HL-60 (cell line): ENCODE measurements at regions not wholly inside any gene's neighbourhood (a gene's known extent, or its start where the extent isn't known, plus 50 kb on each side); places are given as distances from the start of the nearest gene placed in this dataset.

Experiments
- CTCF ChIP-seq: IDR thresholded peaks from one replicate; pipeline ENCODE4 v1.5.1; 2011; ENCODE audit warnings: low read length, control low read depth, inconsistent platforms; ENCODE audit not compliant: insufficient read depth
- POLR2AphosphoS5 ChIP-seq: IDR thresholded peaks from 2 replicates; pipeline ENCODE4 v1.6.1; 2012; ENCODE audit warnings: low read depth
- REST ChIP-seq: IDR thresholded peaks from 2 replicates; pipeline ENCODE4 v1.6.1; 2012; ENCODE audit warnings: low read depth; ENCODE audit not compliant: insufficient replicate concordance

GRCh38 chr4:159563257-159563656, 460.4 kb downstream of the RAPGEF2 start:
- TF ChIP-seq CTCF (no peak), REST (no peak), POLR2AphosphoS5 (no peak)
